Transverse colon (tissue), 4 donors: ENCODE measurements at regions not wholly inside any gene's neighbourhood (a gene's known extent, or its start where the extent isn't known, plus 50 kb on each side); places are given as distances from the start of the nearest gene placed in this dataset.

Experiments
- EP300 ChIP-seq: sonication (generic); formaldehyde crosslinking; IDR thresholded peaks from one replicate; pipeline ENCODE4 v1.6.1; 2017; ENCODE audit warnings: antibody characterized with exemption, low read depth
- POLR2A ChIP-seq: fragments of 450-650 bp; IDR thresholded peaks from one replicate; pipeline ENCODE4 v1.6.1; 2016; ENCODE audit warnings: antibody characterized with exemption, mild to moderate bottlenecking, moderate library complexity
- POLR2AphosphoS5 ChIP-seq, 3 donors: sonication (generic); formaldehyde crosslinking; IDR thresholded peaks; one replicate each; pipeline ENCODE4 v1.6.1; 2016; ENCODE audit warnings: antibody characterized with exemption in 3 of 3
- TF ChIP-seq, protein P1 (sequence below), 5 experiments: fragments of 200-600 bp in 3 of 5; fragments of 450-650 bp in 2 of 5; sonication (generic) in 3 of 5; IDR thresholded peaks; 1 replicate in 2 of 5; 2 replicates in 3 of 5; pipeline ENCODE4 v1.5.1; 2016 to 2017; ENCODE audit warnings: antibody characterized with exemption in 5 of 5, inconsistent platforms in 3 of 5, mild to moderate bottlenecking in 2 of 5, moderate library complexity in 1 of 5

DNA sequence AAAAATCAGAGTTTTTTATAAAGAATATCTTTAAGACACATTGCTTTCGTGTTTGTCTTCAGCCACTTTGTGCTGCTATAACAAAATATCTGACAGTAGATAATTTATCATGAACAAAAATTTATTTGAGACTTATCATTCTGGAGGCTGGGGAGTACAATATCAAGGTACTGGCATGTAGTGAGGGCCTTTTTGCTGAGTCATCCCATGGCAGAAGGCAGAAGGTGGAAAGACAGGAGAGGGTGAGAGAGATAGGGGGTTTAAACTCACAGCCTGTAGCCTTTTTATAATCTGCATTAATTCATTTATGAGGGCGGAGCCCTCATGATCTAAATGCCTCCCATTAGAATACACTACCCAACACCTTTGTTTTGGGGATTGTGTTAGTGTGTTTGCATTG is 431.2 kb upstream of the FAM47C start:
- TF ChIP-seq, protein P1, sequence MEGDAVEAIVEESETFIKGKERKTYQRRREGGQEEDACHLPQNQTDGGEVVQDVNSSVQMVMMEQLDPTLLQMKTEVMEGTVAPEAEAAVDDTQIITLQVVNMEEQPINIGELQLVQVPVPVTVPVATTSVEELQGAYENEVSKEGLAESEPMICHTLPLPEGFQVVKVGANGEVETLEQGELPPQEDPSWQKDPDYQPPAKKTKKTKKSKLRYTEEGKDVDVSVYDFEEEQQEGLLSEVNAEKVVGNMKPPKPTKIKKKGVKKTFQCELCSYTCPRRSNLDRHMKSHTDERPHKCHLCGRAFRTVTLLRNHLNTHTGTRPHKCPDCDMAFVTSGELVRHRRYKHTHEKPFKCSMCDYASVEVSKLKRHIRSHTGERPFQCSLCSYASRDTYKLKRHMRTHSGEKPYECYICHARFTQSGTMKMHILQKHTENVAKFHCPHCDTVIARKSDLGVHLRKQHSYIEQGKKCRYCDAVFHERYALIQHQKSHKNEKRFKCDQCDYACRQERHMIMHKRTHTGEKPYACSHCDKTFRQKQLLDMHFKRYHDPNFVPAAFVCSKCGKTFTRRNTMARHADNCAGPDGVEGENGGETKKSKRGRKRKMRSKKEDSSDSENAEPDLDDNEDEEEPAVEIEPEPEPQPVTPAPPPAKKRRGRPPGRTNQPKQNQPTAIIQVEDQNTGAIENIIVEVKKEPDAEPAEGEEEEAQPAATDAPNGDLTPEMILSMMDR (IDR thresholded peaks at IDR 0.05): no peak
- TF ChIP-seq EP300 (no peak), POLR2A (no peak), POLR2AphosphoS5 (IDR thresholded peaks at IDR 0.05) (no peak)
